ENCODE measurements at regions not wholly inside any gene's neighbourhood (a gene's known extent, or its start where the extent isn't known, plus 50 kb on each side); places are given as distances from the start of the nearest gene placed in this dataset.

GRCh38 chr10:59108886-59109288 is 67.6 kb upstream of the PHYHIPL start:
- Mint-ChIP-seq H3K36me3 (ENCODE audit: unreplicated experiment) (no peaks in the 10 kb centered on the region), H3K27ac (ENCODE audit: unreplicated experiment) (no peak overlapping the region), H3K4me1 (ENCODE audit: low read depth, unreplicated experiment) (peaks cover 9% of the 10 kb centered on the region), H3K4me3 (ENCODE audit: unreplicated experiment) (no peak overlapping the region), H3K27me3 (ENCODE audit: unreplicated experiment) (no peaks in the 10 kb centered on the region), H3K9me3 (ENCODE audit: unreplicated experiment) (no peaks in the 10 kb centered on the region)
- no peak for DNase-seq
- TF ChIP-seq, protein P1, sequence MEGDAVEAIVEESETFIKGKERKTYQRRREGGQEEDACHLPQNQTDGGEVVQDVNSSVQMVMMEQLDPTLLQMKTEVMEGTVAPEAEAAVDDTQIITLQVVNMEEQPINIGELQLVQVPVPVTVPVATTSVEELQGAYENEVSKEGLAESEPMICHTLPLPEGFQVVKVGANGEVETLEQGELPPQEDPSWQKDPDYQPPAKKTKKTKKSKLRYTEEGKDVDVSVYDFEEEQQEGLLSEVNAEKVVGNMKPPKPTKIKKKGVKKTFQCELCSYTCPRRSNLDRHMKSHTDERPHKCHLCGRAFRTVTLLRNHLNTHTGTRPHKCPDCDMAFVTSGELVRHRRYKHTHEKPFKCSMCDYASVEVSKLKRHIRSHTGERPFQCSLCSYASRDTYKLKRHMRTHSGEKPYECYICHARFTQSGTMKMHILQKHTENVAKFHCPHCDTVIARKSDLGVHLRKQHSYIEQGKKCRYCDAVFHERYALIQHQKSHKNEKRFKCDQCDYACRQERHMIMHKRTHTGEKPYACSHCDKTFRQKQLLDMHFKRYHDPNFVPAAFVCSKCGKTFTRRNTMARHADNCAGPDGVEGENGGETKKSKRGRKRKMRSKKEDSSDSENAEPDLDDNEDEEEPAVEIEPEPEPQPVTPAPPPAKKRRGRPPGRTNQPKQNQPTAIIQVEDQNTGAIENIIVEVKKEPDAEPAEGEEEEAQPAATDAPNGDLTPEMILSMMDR (IDR thresholded peaks at IDR 0.05; ENCODE audit: partially characterized antibody, unreplicated experiment), result no peak

DNA sequence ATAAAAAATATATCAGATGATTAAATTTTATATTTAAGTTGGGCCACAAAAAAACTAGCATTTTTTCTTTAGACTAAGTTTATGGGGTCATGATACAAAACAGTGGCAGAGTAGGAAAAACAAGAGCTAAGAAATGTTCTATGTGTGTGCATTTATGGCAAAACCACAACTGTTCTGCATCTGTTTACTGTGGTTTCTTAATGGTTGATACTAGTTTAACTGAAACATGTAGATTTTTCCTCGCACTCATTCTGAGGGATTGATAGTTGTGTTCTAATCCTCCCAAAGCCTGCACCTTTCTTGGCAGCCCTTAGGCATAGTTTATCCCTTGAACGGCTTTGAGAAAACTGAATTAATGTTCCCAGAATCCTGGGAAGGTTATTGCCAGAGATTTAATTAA is 66.6 kb upstream of the PHYHIPL start:
- TF ChIP-seq, protein P1 (IDR thresholded peaks at IDR 0.05; ENCODE audit: partially characterized antibody, unreplicated experiment), result no peak
- H3K9me3 Mint-ChIP-seq (ENCODE audit: unreplicated experiment), result no peaks in the 10 kb centered on the region
- DNase-seq, result no peak
- H3K27ac Mint-ChIP-seq (ENCODE audit: unreplicated experiment), result no peak overlapping the region
- no peaks in the 10 kb centered on the region for H3K36me3 Mint-ChIP-seq (ENCODE audit: unreplicated experiment)
- no peaks in the 10 kb centered on the region for H3K27me3 Mint-ChIP-seq (ENCODE audit: unreplicated experiment)
- no peak overlapping the region for H3K4me3 Mint-ChIP-seq (ENCODE audit: unreplicated experiment)
- H3K4me1 Mint-ChIP-seq (ENCODE audit: low read depth, unreplicated experiment), result peaks cover 9% of the 10 kb centered on the region

DNA sequence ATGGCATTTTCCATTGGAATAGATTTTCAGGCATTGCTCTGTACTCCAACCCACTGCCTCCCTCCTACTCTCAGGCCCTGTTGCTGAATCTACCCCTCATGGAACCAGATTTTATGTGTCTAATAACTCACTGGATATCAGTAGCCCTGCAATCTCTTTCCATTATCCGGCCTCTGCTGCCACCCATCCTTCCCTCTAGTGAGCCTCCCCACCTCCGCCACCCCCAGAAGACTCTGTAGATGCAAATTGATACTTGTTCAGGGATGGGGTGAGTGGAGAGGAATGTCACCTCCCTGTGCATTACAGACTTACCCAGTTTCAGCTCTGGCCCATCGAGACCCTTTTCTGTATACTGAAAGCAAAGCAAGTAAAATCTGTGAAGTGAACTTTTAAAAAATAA is 52.3 kb upstream of the PHYHIPL start:
- Mint-ChIP-seq H3K27ac (ENCODE audit: unreplicated experiment) (no peak overlapping the region), H3K9me3 (ENCODE audit: unreplicated experiment) (no peaks in the 10 kb centered on the region), H3K36me3 (ENCODE audit: unreplicated experiment) (no peaks in the 10 kb centered on the region), H3K27me3 (ENCODE audit: unreplicated experiment) (no peaks in the 10 kb centered on the region), H3K4me3 (ENCODE audit: unreplicated experiment) (no peak overlapping the region), H3K4me1 (ENCODE audit: low read depth, unreplicated experiment) (no peaks in the 10 kb centered on the region)
- TF ChIP-seq, protein P1 (IDR thresholded peaks at IDR 0.05; ENCODE audit: partially characterized antibody, unreplicated experiment), result no peak
- no peak for DNase-seq

GRCh38 chr10:59125666-59126065 is 50.8 kb upstream of the PHYHIPL start:
- Mint-ChIP-seq H3K36me3 (ENCODE audit: unreplicated experiment) (no peaks in the 10 kb centered on the region), H3K4me1 (ENCODE audit: low read depth, unreplicated experiment) (no peaks in the 10 kb centered on the region), H3K9me3 (ENCODE audit: unreplicated experiment) (no peaks in the 10 kb centered on the region), H3K4me3 (ENCODE audit: unreplicated experiment) (no peak overlapping the region), H3K27me3 (ENCODE audit: unreplicated experiment) (no peaks in the 10 kb centered on the region), H3K27ac (ENCODE audit: unreplicated experiment) (no peak overlapping the region)
- TF ChIP-seq, protein P1 (IDR thresholded peaks at IDR 0.05; ENCODE audit: partially characterized antibody, unreplicated experiment), result no peak
- DNase-seq, result no peak

DNA sequence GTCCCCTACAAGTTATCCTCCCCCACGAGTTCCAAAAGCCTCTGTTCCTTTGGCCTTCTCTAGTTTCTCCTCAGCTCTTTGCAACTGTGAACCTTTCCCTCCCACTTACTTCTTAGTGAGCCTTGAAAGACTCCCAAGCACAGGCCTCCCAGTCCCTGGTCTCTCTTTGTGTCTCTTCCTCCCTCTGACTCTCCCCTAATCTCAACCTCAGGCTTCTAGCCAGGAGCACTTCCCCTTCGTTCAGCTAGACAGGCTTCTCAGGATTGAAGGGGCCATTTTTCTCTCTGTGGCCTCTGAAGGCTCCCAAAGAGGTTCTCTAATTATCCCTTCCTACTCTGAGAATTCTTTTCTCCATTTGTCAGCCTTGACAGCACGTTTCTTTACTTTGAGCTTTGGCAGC is 50.2 kb upstream of the PHYHIPL start:
- Mint-ChIP-seq H3K27ac (ENCODE audit: unreplicated experiment) (no peak overlapping the region), H3K4me3 (ENCODE audit: unreplicated experiment) (no peak overlapping the region), H3K9me3 (ENCODE audit: unreplicated experiment) (no peaks in the 10 kb centered on the region), H3K27me3 (ENCODE audit: unreplicated experiment) (no peaks in the 10 kb centered on the region), H3K4me1 (ENCODE audit: low read depth, unreplicated experiment) (no peaks in the 10 kb centered on the region), H3K36me3 (ENCODE audit: unreplicated experiment) (no peaks in the 10 kb centered on the region)
- no peak for DNase-seq
- TF ChIP-seq, protein P1 (IDR thresholded peaks at IDR 0.05; ENCODE audit: partially characterized antibody, unreplicated experiment), result no peak

Data from glutamatergic neuron (in vitro differentiated cells).